GM21528 (cell line): ENCODE measurements at regions not wholly inside any gene's neighbourhood (a gene's known extent, or its start where the extent isn't known, plus 50 kb on each side); places are given as distances from the start of the nearest gene placed in this dataset.

Experiments used
- ATAC-seq: cut with Tn5 transposase; IDR thresholded peaks from one replicate; pipeline ENCODE4 v1.9.1; 2021; ENCODE audit warnings: mild to moderate bottlenecking, moderate library complexity; ENCODE audit not compliant: unreplicated experiment, low FRiP score

DNA sequence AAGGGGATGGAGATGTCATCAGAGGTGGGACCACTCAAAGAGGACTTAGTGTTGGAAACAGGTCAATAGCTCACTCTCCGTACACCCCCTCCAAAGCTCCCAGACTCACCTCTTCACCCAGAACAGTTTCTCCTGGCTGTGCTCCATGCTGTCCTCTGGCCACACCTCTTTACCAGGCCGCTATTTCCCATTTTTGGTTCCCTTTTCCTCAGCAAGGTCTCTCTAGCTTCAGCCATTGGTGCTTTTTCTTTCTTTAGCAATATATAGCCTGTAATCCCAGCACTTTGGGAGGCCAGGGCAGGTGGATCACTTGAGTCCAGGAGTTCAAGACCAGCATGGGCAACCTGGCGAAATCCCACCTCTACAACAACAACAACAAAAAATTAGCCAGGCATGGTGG lies 123.6 kb upstream of the SMAD3 start:
- ATAC-seq: no peak

DNA sequence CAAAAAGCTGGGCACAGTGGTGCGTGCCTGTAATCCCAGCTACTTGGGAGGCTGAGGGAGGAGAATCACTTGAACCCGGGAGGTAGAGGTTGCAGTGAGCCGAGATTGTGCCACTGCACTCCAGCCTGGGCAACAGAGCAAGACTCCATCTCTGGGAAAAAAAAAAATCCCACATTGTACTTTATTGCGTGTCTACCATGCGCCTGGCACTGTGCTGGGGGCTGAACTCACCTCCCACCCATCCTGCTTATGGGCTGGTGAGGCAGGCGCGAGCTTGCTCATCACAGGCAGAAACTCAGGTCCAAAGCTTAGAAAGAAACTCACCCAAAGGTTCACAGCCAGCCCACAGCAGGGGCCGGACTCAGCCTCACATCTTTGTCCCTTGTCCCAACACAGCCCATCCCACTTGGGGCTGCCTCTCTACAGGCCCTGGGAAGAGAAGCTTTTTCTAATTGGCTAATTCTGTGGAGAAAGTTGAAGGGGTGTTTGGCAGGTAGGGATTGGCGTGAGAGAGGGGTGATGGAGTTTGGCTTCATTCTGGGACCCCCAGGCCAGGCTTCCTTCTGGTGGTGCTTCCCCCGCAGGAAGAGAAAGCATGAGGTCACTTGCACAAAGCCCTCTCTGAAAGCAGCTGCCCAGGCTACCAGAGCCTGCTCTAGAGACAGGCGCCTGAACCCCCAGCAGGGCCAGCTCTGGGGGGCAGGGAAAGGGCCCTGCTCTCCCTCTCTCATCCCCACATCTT lies 122.6 kb upstream of the SMAD3 start:
- no peak for ATAC-seq

- ATAC-seq: no peak
Observed at GRCh38 chr15:66943456-66944095, 121.8 kb upstream of the SMAD3 start.

- ATAC-seq: no peak
Observed at GRCh38 chr15:66944121-66944520, 121.3 kb upstream of the SMAD3 start.

GRCh38 chr15:66945286-66945685 lies 120.1 kb upstream of the SMAD3 start:
- ATAC-seq: no peak

- ATAC-seq: no peak
Observed at GRCh38 chr15:66945842-66946241, 119.6 kb upstream of the SMAD3 start.

- no peak for ATAC-seq
Observed at GRCh38 chr15:66946578-66947164, 118.7 kb upstream of the SMAD3 start.

DNA sequence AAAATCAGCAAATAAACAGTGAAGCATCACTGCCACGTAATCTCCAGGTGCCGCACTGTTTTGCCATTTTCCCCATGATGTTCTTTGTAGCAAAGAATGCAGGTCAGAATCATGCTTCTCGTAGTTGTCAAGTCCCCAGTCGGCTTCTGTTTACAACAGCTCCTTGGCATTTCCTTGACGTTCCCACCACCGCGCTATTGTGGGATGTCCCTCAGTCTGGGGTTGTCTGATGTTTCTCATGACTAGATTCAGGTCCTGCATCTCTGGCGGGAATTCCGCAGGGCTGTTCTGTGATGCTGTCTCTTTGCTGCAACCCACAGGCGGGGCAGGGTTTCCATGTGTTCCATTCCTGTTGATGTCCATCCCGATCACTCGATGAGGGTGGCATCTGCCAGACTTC lies 117.9 kb upstream of the SMAD3 start:
- ATAC-seq: no peak

- no peak for ATAC-seq
Observed at GRCh38 chr15:66948294-66948693, 117.1 kb upstream of the SMAD3 start.

GRCh38 chr15:66950114-66950513 lies 115.3 kb upstream of the SMAD3 start:
- ATAC-seq: no peak

- ATAC-seq: no peak
Observed at GRCh38 chr15:66951531-66952320, 113.7 kb upstream of the SMAD3 start.

GRCh38 chr15:66952756-66953522 lies 112.5 kb upstream of the SMAD3 start:
- no peak for ATAC-seq

GRCh38 chr15:66953523-66954229 lies 111.7 kb upstream of the SMAD3 start:
- ATAC-seq: no peak

- ATAC-seq: no peak
Observed at GRCh38 chr15:66954601-66955000, 110.8 kb upstream of the SMAD3 start.

DNA sequence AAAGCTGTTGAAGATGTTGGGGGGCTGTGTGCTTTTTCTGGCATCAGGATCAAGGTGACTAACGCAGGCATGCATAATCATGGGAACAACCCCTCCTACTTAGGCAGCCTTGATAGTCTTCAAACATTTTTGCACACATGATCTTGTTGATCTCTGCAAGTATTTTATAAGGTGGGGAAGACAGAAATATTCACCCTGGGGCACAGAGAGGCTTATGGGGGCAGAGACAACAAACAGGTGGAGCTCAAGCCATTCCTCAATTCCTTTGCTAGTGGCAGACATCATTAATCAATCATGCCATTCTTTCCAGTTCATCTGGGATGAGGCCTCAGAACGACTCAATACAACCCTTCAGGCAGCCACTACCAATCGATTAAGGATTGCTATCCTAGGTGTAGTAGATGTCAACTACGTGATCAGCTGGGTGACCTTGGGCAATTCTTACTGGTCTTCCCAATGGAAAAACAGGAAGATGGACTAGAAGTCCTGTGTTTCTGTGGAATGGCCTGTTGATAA lies 110.3 kb upstream of the SMAD3 start:
- no peak for ATAC-seq

- no peak for ATAC-seq
Observed at GRCh38 chr15:66955871-66956585, 109.4 kb upstream of the SMAD3 start.

DNA sequence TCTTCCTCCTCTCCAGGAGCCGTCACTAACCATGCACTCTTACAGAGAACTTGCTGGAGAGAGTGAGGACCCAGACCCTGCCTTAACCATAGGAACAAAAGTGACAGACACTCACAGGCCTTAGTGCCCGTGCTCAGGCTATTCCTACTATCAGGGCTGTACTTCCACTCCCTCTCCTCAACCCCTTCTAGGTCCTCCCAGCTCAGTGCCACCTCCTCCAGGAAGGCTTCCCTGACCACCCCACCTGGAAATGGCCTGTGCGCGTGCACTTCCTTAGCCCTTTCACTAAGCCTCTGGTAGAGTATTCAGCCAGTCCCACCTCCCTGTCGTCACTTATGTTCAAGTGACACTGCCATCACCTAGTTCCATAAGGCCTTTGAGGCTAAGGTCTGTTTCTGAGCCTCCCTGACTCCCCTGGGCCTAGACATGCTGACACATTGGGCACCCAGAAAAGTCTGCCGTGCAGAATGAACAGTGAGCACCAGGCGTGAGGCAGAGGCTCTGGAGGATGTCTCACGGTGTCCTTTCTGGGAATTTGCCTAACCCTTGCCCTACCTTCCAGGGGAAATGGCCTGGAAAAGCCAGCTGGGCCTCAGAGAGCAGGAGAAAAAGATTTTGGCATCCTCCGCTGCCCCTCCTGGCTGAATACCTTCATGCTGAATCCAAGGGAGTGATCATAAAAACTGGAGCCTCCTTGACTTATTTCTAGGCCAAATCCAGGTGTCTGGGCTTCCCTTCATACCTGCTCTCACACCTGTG lies 108.6 kb upstream of the SMAD3 start:
- no peak for ATAC-seq

GRCh38 chr15:66957431-66957720 lies 108.0 kb upstream of the SMAD3 start:
- no peak for ATAC-seq
